Endothelial cell of umbilical vein (primary cell): ENCODE measurements at regions not wholly inside any gene's neighbourhood (a gene's known extent, or its start where the extent isn't known, plus 50 kb on each side); places are given as distances from the start of the nearest gene placed in this dataset.

Experiments used
- BruUV-seq: library from RNA; stranded (reverse); fragments of 400-500 nt; replicated peaks from 2 replicates; lab custom pipeline; 2021; lab: Mats Ljungman, UMichigan
- CTCF ChIA-PET: fragments of 300-600, 350-600 bp; sonication (Branson Sonifier 250); formaldehyde crosslinking; loops from one replicate; lab custom pipeline; 2021; ENCODE audit warnings: antibody characterized with exemption, inconsistent platforms; lab: Charles Lee
- POLR2A ChIA-PET: fragments of 300-600, 350-600 bp; sonication (Branson Sonifier 250); formaldehyde crosslinking; loops from one replicate; lab custom pipeline; 2021; ENCODE audit warnings: antibody characterized with exemption, inconsistent platforms; lab: Charles Lee
- DNase-seq: peaks from one replicate; pipeline ENCODE4 v3.0.0-alpha.2; 2011; ENCODE audit warnings: low read depth, low spot score
- FAIRE-seq: peaks from 2 replicates; lab custom pipeline; 2011; peaks lifted over from hg19 to GRCh38; lab: Jason Lieb, UNC
- H2AFZ ChIP-seq: 2 replicates; pipeline ENCODE4 v1.6.0; 2012; ENCODE audit warnings: low read depth, low read length, control low read depth, inconsistent platforms
- H3K27ac ChIP-seq: 2 replicates; pipeline ENCODE4 v1.5.1; 2011; ENCODE audit warnings: low read depth, mild to moderate bottlenecking, control low read depth, low read length, moderate library complexity; ENCODE audit not compliant: insufficient read depth
- H3K27me3 ChIP-seq, 2 experiments: 2 replicates each; pipeline versions ENCODE4 v1.6.0 to v1.6.1; 2011; ENCODE audit warnings: low read length in 2 of 2, mixed read lengths in 1 of 2; ENCODE audit not compliant: control insufficient read depth in 2 of 2, insufficient read depth in 2 of 2
- H3K36me3 ChIP-seq, 2 experiments: 2 replicates in 1 of 2; 3 replicates in 1 of 2; pipeline ENCODE4 v1.5.1; 2011; ENCODE audit warnings: low read length in 2 of 2, mild to moderate bottlenecking in 1 of 2, moderate library complexity in 1 of 2; ENCODE audit not compliant: control insufficient read depth in 2 of 2, insufficient read depth in 2 of 2; ENCODE audit errors: extremely low read depth in 1 of 2
- H3K4me1 ChIP-seq: 3 replicates; pipeline ENCODE4 v1.5.1; 2011; ENCODE audit warnings: mild to moderate bottlenecking, low read length; ENCODE audit not compliant: control insufficient read depth, insufficient read depth; ENCODE audit errors: extremely low read depth
- H3K4me2 ChIP-seq: 2 replicates; pipeline ENCODE4 v1.6.1; 2011; ENCODE audit warnings: low read length, control low read depth, mixed read lengths; ENCODE audit not compliant: insufficient read depth
- H3K4me3 ChIP-seq, 3 experiments: fragments of 200-600 bp in 1 of 3; sonication (generic), shearing (Covaris generic) in 1 of 3; replicated peaks in 1 of 3; 2 replicates each; pipeline ENCODE4 v1.5.1; 2011 to 2016; ENCODE audit warnings: control low read depth in 3 of 3, low read length in 3 of 3, mild to moderate bottlenecking in 2 of 3, inconsistent platforms in 1 of 3, low read depth in 1 of 3, moderate library complexity in 1 of 3; ENCODE audit not compliant: insufficient read depth in 1 of 3
- H3K79me2 ChIP-seq: 2 replicates; pipeline ENCODE4 v1.6.0; 2012; ENCODE audit warnings: low read length, inconsistent platforms; ENCODE audit not compliant: control insufficient read depth, insufficient read depth
- H3K9ac ChIP-seq: replicated peaks from 2 replicates; pipeline ENCODE3; 2011; ENCODE audit warnings: low read length, control low read depth; ENCODE audit not compliant: insufficient read depth; ENCODE audit errors: extremely low read depth
- H3K9me1 ChIP-seq: replicated peaks from 3 replicates; pipeline ENCODE4 v1.6.0; 2011; ENCODE audit warnings: mild to moderate bottlenecking, low read length; ENCODE audit not compliant: control insufficient read depth, insufficient read depth; ENCODE audit errors: extremely low read depth
- H3K9me3 ChIP-seq: replicated peaks from 2 replicates; pipeline ENCODE4 v1.5.1; 2012; ENCODE audit warnings: low read length, inconsistent platforms; ENCODE audit not compliant: control insufficient read depth, insufficient read depth
- H4K20me1 ChIP-seq: replicated peaks from 2 replicates; pipeline ENCODE3; 2011; ENCODE audit warnings: mild to moderate bottlenecking, low read length; ENCODE audit not compliant: control insufficient read depth, insufficient read depth; ENCODE audit errors: extremely low read depth
- EZH2 ChIP-seq: IDR thresholded peaks from 2 replicates; pipeline ENCODE4 v1.6.1; 2012; ENCODE audit warnings: borderline replicate concordance, low read depth, mild to moderate bottlenecking, moderate library complexity, low read length, inconsistent platforms; ENCODE audit not compliant: severe bottlenecking
- FOS ChIP-seq: IDR thresholded peaks from 2 replicates; pipeline ENCODE4 v1.6.1; 2011; ENCODE audit warnings: mild to moderate bottlenecking, low read length, moderate library complexity, borderline replicate concordance; ENCODE audit not compliant: insufficient read depth
- GATA2 ChIP-seq: IDR thresholded peaks from 2 replicates; pipeline ENCODE4 v1.7.0; 2011; ENCODE audit warnings: low read depth, mild to moderate bottlenecking, moderate library complexity, mixed read lengths, low read length; ENCODE audit not compliant: insufficient read length, insufficient read depth
- JUN ChIP-seq: IDR thresholded peaks from 2 replicates; pipeline ENCODE4 v1.6.1; 2011; ENCODE audit warnings: borderline replicate concordance, low read depth; ENCODE audit not compliant: insufficient read length, insufficient read depth
- MYC ChIP-seq: IDR thresholded peaks from one replicate; pipeline ENCODE4 v1.6.1; 2011; ENCODE audit warnings: mild to moderate bottlenecking, low read depth, low read length
- POLR2A ChIP-seq: IDR thresholded peaks from 2 replicates; pipeline ENCODE4 v1.6.1; 2012; ENCODE audit warnings: low read depth, mild to moderate bottlenecking, control low read depth, low read length
- POLR2AphosphoS5 ChIP-seq: IDR thresholded peaks from 2 replicates; pipeline ENCODE4 v1.6.1; 2012; ENCODE audit warnings: low read depth, mild to moderate bottlenecking, control low read depth, low read length, moderate library complexity; ENCODE audit not compliant: insufficient read depth
- dilution Hi-C: fragments of 300-500 bp; cut with MboI; formaldehyde crosslinking; loops from one replicate; pipeline ENCODE4 v1.15.0; 2019; ENCODE audit warnings: low sequenced_read_pairs; ENCODE audit not compliant: extremely low pct_ligation_motif_present
- intact Hi-C: fragments of 100-400 bp; cut with micrococcal nuclease; formaldehyde crosslinking; loops from one replicate; pipeline ENCODE4 v1.10.0; 2022
- TF ChIP-seq, protein P1 (sequence below), 2 donors: IDR thresholded peaks; 1 replicate in 1 of 2; 2 replicates in 1 of 2; pipeline ENCODE4 v1.5.1; 2011; ENCODE audit warnings: low read length in 2 of 2, mild to moderate bottlenecking in 2 of 2, moderate library complexity in 2 of 2, control low read depth in 1 of 2, inconsistent platforms in 1 of 2, low read depth in 1 of 2; ENCODE audit not compliant: insufficient read depth in 1 of 2; ENCODE audit errors: extremely low read depth in 1 of 2
- TF ChIP-seq, protein P2 (sequence below): IDR thresholded peaks from 2 replicates; pipeline ENCODE4 v1.6.1; 2011; ENCODE audit not compliant: insufficient read depth, insufficient read length

DNA sequence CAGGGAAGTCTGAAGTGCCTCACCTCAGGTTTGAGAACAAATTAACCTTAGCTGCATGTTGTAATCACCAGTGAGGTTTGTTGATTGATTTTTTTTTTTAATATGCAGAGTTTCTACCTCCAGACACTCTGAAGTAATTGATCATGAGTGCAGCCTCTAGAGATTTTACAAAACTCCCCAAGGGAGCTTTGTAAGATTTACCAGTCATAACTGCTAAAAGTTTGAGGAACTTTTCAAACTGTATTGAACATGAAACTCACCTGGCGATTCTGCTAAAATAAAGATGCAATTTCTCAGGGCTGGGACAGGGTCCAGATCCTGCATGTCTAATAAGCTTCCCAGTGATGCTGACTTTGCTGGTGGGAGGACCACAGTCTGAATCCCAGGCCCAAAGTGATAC, 339.6 kb upstream of the DCC start:
- Histone ChIP-seq H2AFZ (no peak overlapping the region), H3K9me1 (no peaks in the 10 kb centered on the region), H3K27me3 (no peaks in the 10 kb centered on the region), H3K27ac (no peak overlapping the region), H4K20me1 (no peaks in the 10 kb centered on the region), H3K4me3 (no peak overlapping the region), H3K4me2 (no peak overlapping the region), H3K9ac (no peak overlapping the region), H3K79me2 (no peaks in the 10 kb centered on the region), H3K36me3 (no peaks in the 10 kb centered on the region), H3K9me3 (peaks cover 4% of the 10 kb centered on the region), H3K4me1 (no peaks in the 10 kb centered on the region)
- CTCF ChIA-PET, result no interaction called here
- DNase-seq (no peak), FAIRE-seq (no peak)
- intact Hi-C loops (no loop called here), dilution Hi-C loops (no loop called here)
- TF ChIP-seq EZH2 (no peak), FOS (no peak), GATA2 (no peak), POLR2AphosphoS5 (no peak), POLR2A (no peak), JUN (no peak), MYC (no peak)
- TF ChIP-seq, protein P1, sequence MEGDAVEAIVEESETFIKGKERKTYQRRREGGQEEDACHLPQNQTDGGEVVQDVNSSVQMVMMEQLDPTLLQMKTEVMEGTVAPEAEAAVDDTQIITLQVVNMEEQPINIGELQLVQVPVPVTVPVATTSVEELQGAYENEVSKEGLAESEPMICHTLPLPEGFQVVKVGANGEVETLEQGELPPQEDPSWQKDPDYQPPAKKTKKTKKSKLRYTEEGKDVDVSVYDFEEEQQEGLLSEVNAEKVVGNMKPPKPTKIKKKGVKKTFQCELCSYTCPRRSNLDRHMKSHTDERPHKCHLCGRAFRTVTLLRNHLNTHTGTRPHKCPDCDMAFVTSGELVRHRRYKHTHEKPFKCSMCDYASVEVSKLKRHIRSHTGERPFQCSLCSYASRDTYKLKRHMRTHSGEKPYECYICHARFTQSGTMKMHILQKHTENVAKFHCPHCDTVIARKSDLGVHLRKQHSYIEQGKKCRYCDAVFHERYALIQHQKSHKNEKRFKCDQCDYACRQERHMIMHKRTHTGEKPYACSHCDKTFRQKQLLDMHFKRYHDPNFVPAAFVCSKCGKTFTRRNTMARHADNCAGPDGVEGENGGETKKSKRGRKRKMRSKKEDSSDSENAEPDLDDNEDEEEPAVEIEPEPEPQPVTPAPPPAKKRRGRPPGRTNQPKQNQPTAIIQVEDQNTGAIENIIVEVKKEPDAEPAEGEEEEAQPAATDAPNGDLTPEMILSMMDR (IDR thresholded peaks at IDR 0.05; ENCODE audit: extremely low read depth in 1 of 2, insufficient read depth in 1 of 2, low read depth in 1 of 2, low read length in 2 of 2), result no peak
- TF ChIP-seq, protein P2, sequence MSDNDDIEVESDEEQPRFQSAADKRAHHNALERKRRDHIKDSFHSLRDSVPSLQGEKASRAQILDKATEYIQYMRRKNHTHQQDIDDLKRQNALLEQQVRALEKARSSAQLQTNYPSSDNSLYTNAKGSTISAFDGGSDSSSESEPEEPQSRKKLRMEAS, result no peak
- POLR2A ChIA-PET, result no interaction called here
- BruUV-seq, result no TSS peak
